ENCODE measurements at regions not wholly inside any gene's neighbourhood (a gene's known extent, or its start where the extent isn't known, plus 50 kb on each side); places are given as distances from the start of the nearest gene placed in this dataset.
"Not testable (repeated sequence)": the region's sequence is repeated elsewhere in the genome, so short reads cannot be mapped to it uniquely, and the experiment has no call there.

- not testable (repeated sequence) for DNase-seq
Observed at GRCh38 chr2:130248355-130248754, 50.1 kb upstream of the TUBA3E start.

Data from Kasumi-1 (cell line).